GM10248 (cell line): ENCODE measurements at regions not wholly inside any gene's neighbourhood (a gene's known extent, or its start where the extent isn't known, plus 50 kb on each side); places are given as distances from the start of the nearest gene placed in this dataset.
A peak's percentile ranks its signal among the peaks of the same experiment; 100 is the strongest.

Experiments used
- CTCF ChIA-PET: fragments of 300-600 bp; sonication (Branson Sonifier 250); formaldehyde crosslinking; extraction: SDS; loops from one replicate; lab custom pipeline; 2021; ENCODE audit warnings: antibody characterized with exemption; lab: Yijun Ruan, JAX
- POLR2A ChIA-PET: fragments of 350-650 bp; sonication (Branson Sonifier 250); formaldehyde crosslinking; extraction: SDS; loops from one replicate; lab custom pipeline; 2020; ENCODE audit warnings: antibody characterized with exemption; lab: Yijun Ruan, JAX
- DNase-seq: peaks from one replicate; pipeline ENCODE4 v3.0.0; 2012; ENCODE audit errors: extremely low spot score
- TF ChIP-seq, protein P1 (sequence below): IDR thresholded peaks from 2 replicates; pipeline ENCODE4 v1.5.1; 2012; ENCODE audit warnings: mild to moderate bottlenecking, low read depth; ENCODE audit errors: extremely low read depth, missing control alignments, control extremely low read depth

DNA sequence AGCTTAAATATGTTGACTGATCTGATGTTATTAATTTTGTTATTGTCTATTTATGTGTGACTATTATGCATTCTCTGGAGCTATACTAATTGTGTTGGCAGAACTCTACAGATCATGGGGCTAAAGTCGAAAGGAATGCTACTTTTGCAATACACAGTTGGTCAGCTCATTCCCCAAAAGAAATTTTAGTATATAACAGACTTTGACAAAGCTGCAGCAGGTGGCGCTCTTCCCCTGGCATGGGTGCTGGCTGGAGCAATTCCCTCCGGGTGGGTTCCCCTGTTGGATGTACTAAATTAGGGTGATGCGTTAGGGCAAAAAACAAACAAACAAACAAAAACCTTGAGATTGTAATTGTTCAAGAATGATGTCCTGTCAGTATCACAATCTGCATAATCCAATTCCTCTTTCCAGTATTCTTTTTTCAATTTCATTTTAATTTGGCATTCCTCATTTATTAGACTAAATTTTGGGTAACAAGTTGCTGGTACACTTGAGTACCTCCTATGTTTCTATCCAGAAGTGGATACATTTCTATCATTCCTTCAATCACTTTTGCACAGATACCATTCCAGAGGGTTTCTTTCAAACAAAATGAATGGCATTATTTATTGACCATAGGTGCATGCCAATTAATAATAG, 322.8 kb upstream of the EDNRB start:
- DNase-seq, result peak; percentile 15
- TF ChIP-seq, protein P1, sequence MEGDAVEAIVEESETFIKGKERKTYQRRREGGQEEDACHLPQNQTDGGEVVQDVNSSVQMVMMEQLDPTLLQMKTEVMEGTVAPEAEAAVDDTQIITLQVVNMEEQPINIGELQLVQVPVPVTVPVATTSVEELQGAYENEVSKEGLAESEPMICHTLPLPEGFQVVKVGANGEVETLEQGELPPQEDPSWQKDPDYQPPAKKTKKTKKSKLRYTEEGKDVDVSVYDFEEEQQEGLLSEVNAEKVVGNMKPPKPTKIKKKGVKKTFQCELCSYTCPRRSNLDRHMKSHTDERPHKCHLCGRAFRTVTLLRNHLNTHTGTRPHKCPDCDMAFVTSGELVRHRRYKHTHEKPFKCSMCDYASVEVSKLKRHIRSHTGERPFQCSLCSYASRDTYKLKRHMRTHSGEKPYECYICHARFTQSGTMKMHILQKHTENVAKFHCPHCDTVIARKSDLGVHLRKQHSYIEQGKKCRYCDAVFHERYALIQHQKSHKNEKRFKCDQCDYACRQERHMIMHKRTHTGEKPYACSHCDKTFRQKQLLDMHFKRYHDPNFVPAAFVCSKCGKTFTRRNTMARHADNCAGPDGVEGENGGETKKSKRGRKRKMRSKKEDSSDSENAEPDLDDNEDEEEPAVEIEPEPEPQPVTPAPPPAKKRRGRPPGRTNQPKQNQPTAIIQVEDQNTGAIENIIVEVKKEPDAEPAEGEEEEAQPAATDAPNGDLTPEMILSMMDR, result peak; percentile 69
- ChIA-PET CTCF (interaction anchor here (0.6 to 4.5 kb wide), 36 partner anchors 10 to 1302 kb away, joined by 3 to 45 read pairs (median 4); no protein-coding TSS in a partner anchor), POLR2A (interaction anchor here (0.6 to 0.7 kb wide), 2 partner anchors 363 to 737 kb away, joined by 3 to 4 read pairs; no protein-coding TSS in a partner anchor)

DNA sequence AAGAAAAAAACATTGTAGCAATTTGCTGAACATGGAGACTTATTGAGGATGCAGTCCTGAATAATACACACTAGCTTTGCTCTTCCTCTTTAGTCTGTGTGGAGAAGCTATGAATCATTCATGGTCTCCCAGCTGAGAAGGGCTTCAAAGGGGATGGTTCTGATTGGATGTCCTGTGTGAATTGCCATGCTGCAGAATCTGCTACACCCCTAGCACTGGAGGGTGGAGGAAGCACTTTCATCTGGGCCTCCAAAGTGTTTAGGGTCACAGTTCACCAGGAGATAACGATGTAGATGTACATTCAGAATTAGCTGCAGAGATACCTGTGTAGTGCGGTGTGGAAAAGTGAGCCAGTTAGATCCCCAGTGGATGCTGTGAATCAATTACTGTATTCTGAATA, 321.1 kb upstream of the EDNRB start:
- no peak for DNase-seq
- CTCF ChIA-PET, result interaction anchor here (1.2 to 4.5 kb wide), 8 partner anchors 10 to 999 kb away, joined by 3 to 45 read pairs (median 4); no protein-coding TSS in a partner anchor
- POLR2A ChIA-PET, result no interaction called here
- TF ChIP-seq, protein P1, result no peak

DNA sequence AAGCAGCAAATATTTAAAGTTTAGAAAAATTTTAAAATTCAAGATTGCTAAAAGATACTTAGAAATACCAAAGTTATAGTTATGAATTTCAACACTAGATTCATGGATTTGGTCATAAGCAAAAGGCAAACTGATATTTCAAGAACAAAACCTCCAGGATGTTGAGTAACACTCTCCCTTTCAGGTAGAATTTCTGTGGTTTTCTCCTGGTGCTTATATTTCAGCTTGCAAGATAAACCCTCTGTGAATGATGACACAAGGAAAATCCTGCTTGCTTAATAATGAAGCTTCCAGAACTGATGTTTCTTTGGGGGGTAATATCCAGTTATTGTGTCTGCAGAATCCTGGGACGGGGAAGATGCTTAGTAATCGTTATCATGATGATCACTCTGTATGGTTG, 320.3 kb upstream of the EDNRB start:
- ChIA-PET POLR2A (no interaction called here), CTCF (interaction anchor here (1.6 to 4.5 kb wide), 3 partner anchors 28 to 740 kb away, joined by 3 to 45 read pairs (median 7); no protein-coding TSS in a partner anchor)
- DNase-seq, result no peak
- TF ChIP-seq, protein P1, result no peak

DNA sequence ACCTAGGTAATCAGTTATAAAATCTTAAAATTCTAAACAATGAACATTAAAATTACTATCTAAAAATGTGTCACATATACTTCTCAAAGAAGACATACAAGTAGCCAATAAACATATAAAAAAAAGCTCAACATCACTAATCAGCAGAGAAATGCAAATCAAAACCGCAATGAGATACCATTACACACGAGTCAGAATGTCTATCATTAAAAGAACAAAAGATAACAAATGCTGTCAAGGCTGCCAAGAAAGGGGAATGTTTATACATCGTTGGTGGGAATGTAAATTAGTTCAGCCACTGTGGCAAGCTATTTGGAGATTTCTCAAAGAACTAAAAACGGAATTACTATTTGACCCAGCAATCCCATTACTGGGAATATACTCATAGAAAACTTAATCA, 310.3 kb upstream of the EDNRB start:
- CTCF ChIA-PET, result interaction anchor here (2.4 kb wide), 1 partner anchor 12 kb away, joined by 10 read pairs; no protein-coding TSS in a partner anchor
- TF ChIP-seq, protein P1, result no peak
- no peak for DNase-seq

DNA sequence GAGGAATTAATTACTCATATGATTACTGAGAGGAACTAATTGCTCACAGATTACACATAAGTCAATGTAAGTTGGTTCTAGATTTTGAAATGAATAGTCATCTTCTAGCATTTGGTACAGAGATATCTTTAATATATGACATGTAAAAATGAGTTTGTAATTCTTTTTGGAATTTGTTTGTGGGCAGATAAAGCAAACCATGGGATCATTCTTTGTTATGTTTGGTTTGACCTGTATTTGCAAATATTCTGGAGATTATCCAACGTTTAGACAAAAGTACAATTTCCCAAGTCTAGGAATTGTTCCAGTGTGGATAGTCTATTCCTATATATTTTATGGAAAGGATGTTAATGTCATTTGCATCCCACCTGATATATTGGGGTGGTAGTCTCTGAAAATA, 309.6 kb upstream of the EDNRB start:
- ChIA-PET POLR2A (no interaction called here), CTCF (interaction anchor here (2.4 kb wide), 1 partner anchor 12 kb away, joined by 10 read pairs; no protein-coding TSS in a partner anchor)
- TF ChIP-seq, protein P1, result no peak
- no peak for DNase-seq

More for the DNA sequence above, 310.3 kb upstream of the EDNRB start:
- POLR2A ChIA-PET, result no interaction called here

DNA sequence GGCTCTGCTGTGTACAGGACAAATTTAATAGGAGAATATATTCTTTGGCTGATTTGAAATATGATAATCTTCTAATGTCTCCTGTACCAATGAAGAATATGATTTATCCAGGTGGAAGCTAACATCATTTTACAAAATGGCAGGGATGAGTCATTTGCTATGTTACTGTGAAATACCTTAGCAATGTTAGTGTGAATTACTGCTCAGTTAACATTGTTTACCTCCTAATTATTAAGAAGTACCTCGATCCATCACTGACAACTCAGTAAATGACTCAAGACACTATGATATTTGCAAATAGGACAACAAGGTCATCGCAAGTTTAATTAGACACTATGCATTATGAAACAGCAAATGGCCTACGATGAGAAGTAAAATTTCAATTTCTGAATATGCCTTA, 309.1 kb upstream of the EDNRB start:
- TF ChIP-seq, protein P1, result no peak
- DNase-seq, result no peak
- POLR2A ChIA-PET, result no interaction called here
- CTCF ChIA-PET, result no interaction called here
